Endodermal cell (in vitro differentiated cells): ENCODE measurements at regions not wholly inside any gene's neighbourhood (a gene's known extent, or its start where the extent isn't known, plus 50 kb on each side); places are given as distances from the start of the nearest gene placed in this dataset.
"Not testable (repeated sequence)": the region's sequence is repeated elsewhere in the genome, so short reads cannot be mapped to it uniquely, and the experiment has no call there.

Experiments
- DNase-seq: peaks from one replicate; pipeline ENCODE4 v3.0.0-alpha.2; 2017
- H3K27ac ChIP-seq: 2 replicates; pipeline ENCODE4 v1.5.1; 2013; ENCODE audit warnings: mild to moderate bottlenecking, low read depth, low read length, moderate library complexity
- H3K27me3 ChIP-seq: 2 replicates; pipeline ENCODE4 v1.6.1; 2013; ENCODE audit warnings: mild to moderate bottlenecking, low read length, moderate library complexity; ENCODE audit not compliant: insufficient read depth, control insufficient read depth, poor library complexity, severe bottlenecking
- H3K36me3 ChIP-seq: 2 replicates; pipeline ENCODE4 v1.7.0; 2013; ENCODE audit warnings: mild to moderate bottlenecking, low read length, moderate library complexity; ENCODE audit not compliant: control insufficient read depth, insufficient read depth
- H3K4me1 ChIP-seq: one replicate; pipeline ENCODE4 v1.7.0; 2013; ENCODE audit warnings: low read length; ENCODE audit not compliant: control insufficient read depth, insufficient read depth
- H3K4me3 ChIP-seq: 2 replicates; pipeline ENCODE4 v1.5.1; 2013; ENCODE audit warnings: mild to moderate bottlenecking, low read length, moderate library complexity
- H3K9ac ChIP-seq: 2 replicates; pipeline ENCODE4 v1.6.1; 2013; ENCODE audit warnings: mild to moderate bottlenecking, low read length, moderate library complexity; ENCODE audit not compliant: poor library complexity, severe bottlenecking; ENCODE audit errors: extremely low read depth
- H3K9me3 ChIP-seq: 2 replicates; pipeline ENCODE4 v1.6.1; 2013; ENCODE audit warnings: mild to moderate bottlenecking, low read length, moderate library complexity; ENCODE audit not compliant: control insufficient read depth
- H3K27ac Mint-ChIP-seq: 2 replicates; pipeline ENCODE4 v1.8.0; 2020; ENCODE audit warnings: mixed read lengths
- H3K27me3 Mint-ChIP-seq: 2 replicates; pipeline ENCODE4 v1.8.0; 2021; ENCODE audit warnings: mild to moderate bottlenecking, mixed read lengths; ENCODE audit not compliant: insufficient read depth
- H3K36me3 Mint-ChIP-seq: 2 replicates; pipeline ENCODE4 v1.8.0; 2020; ENCODE audit warnings: low read depth, mixed read lengths
- H3K4me1 Mint-ChIP-seq: 2 replicates; pipeline ENCODE4 v1.8.0; 2020; ENCODE audit warnings: mixed read lengths
- H3K4me3 Mint-ChIP-seq: 2 replicates; pipeline ENCODE4 v1.8.0; 2020; ENCODE audit warnings: mild to moderate bottlenecking, moderate library complexity, mixed read lengths
- H3K9me3 Mint-ChIP-seq: 2 replicates; pipeline ENCODE4 v1.8.0; 2020; ENCODE audit warnings: mild to moderate bottlenecking, mixed read lengths
- CTCF ChIP-seq: fragments of 200-600 bp; sonication (generic); conservative IDR thresholded peaks from 2 replicates; pipeline ENCODE4 v1.5.0; 2021; ENCODE audit warnings: antibody characterized with exemption, mild to moderate bottlenecking
- WGBS, 2 experiments: methylation state at CpG; one replicate each; pipeline versions ENCODE4 v1.1.5 to v1.1.7; 2013; ENCODE audit warnings: missing lambda C conversion rate in 2 of 2, mixed read lengths in 1 of 2; ENCODE audit not compliant: insufficient coverage in 1 of 2, insufficient read length in 1 of 2; 5-methylcytosine and 5-hydroxymethylcytosine counted together

GRCh38 chr7:109582211-109582610 lies 1012.5 kb downstream of the DNAJB9 start:
- Histone ChIP-seq H3K4me1 (peaks cover 8% of the 10 kb centered on the region), H3K36me3 (no peaks in the 10 kb centered on the region), H3K4me3 (no peak overlapping the region), H3K9ac (no peak overlapping the region), H3K9me3 (peaks cover 36% of the 10 kb centered on the region), H3K27me3 (no peaks in the 10 kb centered on the region), H3K27ac (no peak overlapping the region)
- Mint-ChIP-seq H3K36me3 (peaks cover 6% of the 10 kb centered on the region), H3K9me3 (peaks cover 32% of the 10 kb centered on the region), H3K4me3 (no peak overlapping the region), H3K4me1 (peaks cover 9% of the 10 kb centered on the region), H3K27ac (no peak overlapping the region), H3K27me3 (no peaks in the 10 kb centered on the region)
- TF ChIP-seq CTCF, result no peak
- no peak for DNase-seq

GRCh38 chr7:109596948-109597347 lies 1027.3 kb downstream of the DNAJB9 start:
- H3K27ac Mint-ChIP-seq, H3K4me1 Mint-ChIP-seq, H3K4me1 ChIP-seq, H3K36me3 ChIP-seq, H3K4me3 ChIP-seq, H3K9ac ChIP-seq, DNase-seq, H3K27me3 Mint-ChIP-seq, H3K27me3 ChIP-seq, H3K27ac ChIP-seq: not testable (repeated sequence)
- peaks cover 31% of the 10 kb centered on the region for H3K9me3 Mint-ChIP-seq
- peaks cover 16% of the 10 kb centered on the region for H3K9me3 ChIP-seq
- peak overlapping the region; percentile 34 for H3K4me3 Mint-ChIP-seq
- WGBS, 2 experiments, result 65 to 83% methylated on average over 5 to 7 of the region's 9 CpGs
- peaks cover 14% of the 10 kb centered on the region for H3K36me3 Mint-ChIP-seq

GRCh38 chr7:109611656-109612055 lies 1042.0 kb downstream of the DNAJB9 start:
- Mint-ChIP-seq H3K9me3 (peaks cover 11% of the 10 kb centered on the region), H3K4me1 (peaks cover 9% of the 10 kb centered on the region), H3K36me3 (no peaks in the 10 kb centered on the region), H3K27ac (no peak overlapping the region), H3K4me3 (no peak overlapping the region), H3K27me3 (peaks cover 4% of the 10 kb centered on the region)
- Histone ChIP-seq H3K4me3 (no peak overlapping the region), H3K27me3 (peaks cover 5% of the 10 kb centered on the region), H3K36me3 (no peaks in the 10 kb centered on the region), H3K9ac (no peak overlapping the region), H3K27ac (no peak overlapping the region), H3K4me1 (no peaks in the 10 kb centered on the region), H3K9me3 (no peaks in the 10 kb centered on the region)
- TF ChIP-seq CTCF, result no peak
- WGBS, 2 experiments, result 87% methylated on average over 1 of the region's 1 CpG; no CpG with 5 or more reads in 1 of the 2 experiments
- no peak for DNase-seq

GRCh38 chr7:109616551-109617069 lies 1046.9 kb downstream of the DNAJB9 start:
- DNase-seq, result no peak
- 91% methylated on average over 1 of the region's 3 CpGs; no CpG with 5 or more reads in 1 of the 2 experiments for WGBS, 2 experiments

More at GRCh38 chr7:109616551-109617069, 1046.9 kb downstream of the DNAJB9 start:
- peaks cover 5% of the 10 kb centered on the region for H3K4me1 Mint-ChIP-seq
- H3K4me3 ChIP-seq, result no peak overlapping the region
- peaks cover 18% of the 10 kb centered on the region for H3K9me3 Mint-ChIP-seq
- no peak overlapping the region for H3K4me3 Mint-ChIP-seq
- no peaks in the 10 kb centered on the region for H3K36me3 Mint-ChIP-seq
- no peak overlapping the region for H3K27ac ChIP-seq
- no peaks in the 10 kb centered on the region for H3K9me3 ChIP-seq
- TF ChIP-seq CTCF, result no peak
- no peaks in the 10 kb centered on the region for H3K4me1 ChIP-seq
- H3K27ac Mint-ChIP-seq, result no peak overlapping the region
- peaks cover 4% of the 10 kb centered on the region for H3K27me3 Mint-ChIP-seq
- H3K36me3 ChIP-seq, result no peaks in the 10 kb centered on the region
- peaks cover 5% of the 10 kb centered on the region for H3K27me3 ChIP-seq
- H3K9ac ChIP-seq, result no peak overlapping the region
